ENCODE measurements at regions not wholly inside any gene's neighbourhood (a gene's known extent, or its start where the extent isn't known, plus 50 kb on each side); places are given as distances from the start of the nearest gene placed in this dataset.
"Not testable (repeated sequence)": the region's sequence is repeated elsewhere in the genome, so short reads cannot be mapped to it uniquely, and the experiment has no call there.

GRCh38 chr11:71367756-71368155, 80.4 kb downstream of the DHCR7 start:
- Histone ChIP-seq H3K4me3 (ENCODE audit: low read depth, low read length, poor library complexity, severe bottlenecking) (no peak overlapping the region), H3K27me3 (replicated peaks; ENCODE audit: insufficient read depth, low read depth, low read length, poor library complexity) (no peaks in the 10 kb centered on the region), H3K9me3 (ENCODE audit: low read depth, low read length, poor library complexity, severe bottlenecking) (no peaks in the 10 kb centered on the region), H3K36me3 (ENCODE audit: insufficient read depth, low read length, poor library complexity, severe bottlenecking) (no peaks in the 10 kb centered on the region), H3K4me1 (ENCODE audit: insufficient read depth, low read length, poor library complexity, severe bottlenecking) (no peaks in the 10 kb centered on the region), H3K27ac (ENCODE audit: low read depth, low read length, poor library complexity, severe bottlenecking) (no peak overlapping the region)
- POLR2A ChIA-PET (ENCODE audit: low non-redundant PET): no interaction called here
- intact Hi-C loops (cut with micrococcal nuclease; ENCODE audit: unreplicated experiment): no loop called here
- TF ChIP-seq EZH2 (IDR thresholded peaks at IDR 0.05; ENCODE audit: borderline replicate concordance, low read depth, low read length, poor library complexity, severe bottlenecking) (no peak), CTCF (conservative IDR thresholded peaks at IDR 0.05; ENCODE audit: low read depth, low read length) (no peak)
- DNase-seq (ENCODE audit: low spot score): no peak
- no TSS peak for BruUV-seq (replicated peaks)
- CTCF ChIA-PET: no interaction called here

- H3K4me1 ChIP-seq (ENCODE audit: insufficient read depth, low read length, poor library complexity, severe bottlenecking); H3K4me3 ChIP-seq (ENCODE audit: low read depth, low read length, poor library complexity, severe bottlenecking); H3K9me3 ChIP-seq (ENCODE audit: low read depth, low read length, poor library complexity, severe bottlenecking); BruUV-seq (replicated peaks); POLR2A ChIA-PET (ENCODE audit: low non-redundant PET); H3K27me3 ChIP-seq (replicated peaks; ENCODE audit: insufficient read depth, low read depth, low read length, poor library complexity); intact Hi-C loops (cut with micrococcal nuclease; ENCODE audit: unreplicated experiment); CTCF ChIA-PET; DNase-seq (ENCODE audit: low spot score); H3K36me3 ChIP-seq (ENCODE audit: insufficient read depth, low read length, poor library complexity, severe bottlenecking); H3K27ac ChIP-seq (ENCODE audit: low read depth, low read length, poor library complexity, severe bottlenecking): not testable (repeated sequence)
These were observed 80.9 kb downstream of the DHCR7 start for GRCh38 chr11:71367276-71367675.

- BruUV-seq (replicated peaks): no TSS peak
- intact Hi-C loops (cut with micrococcal nuclease; ENCODE audit: unreplicated experiment): no loop called here
These were observed 82.1 kb downstream of the DHCR7 start for GRCh38 chr11:71366076-71366475.

More at GRCh38 chr11:71366076-71366475, 82.1 kb downstream of the DHCR7 start:
- Histone ChIP-seq H3K4me1 (ENCODE audit: insufficient read depth, low read length, poor library complexity, severe bottlenecking) (no peaks in the 10 kb centered on the region), H3K36me3 (ENCODE audit: insufficient read depth, low read length, poor library complexity, severe bottlenecking) (no peaks in the 10 kb centered on the region), H3K4me3 (ENCODE audit: low read depth, low read length, poor library complexity, severe bottlenecking) (no peak overlapping the region), H3K27ac (ENCODE audit: low read depth, low read length, poor library complexity, severe bottlenecking) (no peak overlapping the region), H3K9me3 (ENCODE audit: low read depth, low read length, poor library complexity, severe bottlenecking) (no peaks in the 10 kb centered on the region), H3K27me3 (replicated peaks; ENCODE audit: insufficient read depth, low read depth, low read length, poor library complexity) (no peaks in the 10 kb centered on the region)
- DNase-seq (ENCODE audit: low spot score): no peak
- ChIA-PET POLR2A (ENCODE audit: low non-redundant PET) (no interaction called here), CTCF (interaction anchor here (0.7 kb wide), 1 partner anchor 57 kb away, joined by 4 read pairs; no protein-coding TSS in a partner anchor)
- no peak for TF ChIP-seq EZH2 (IDR thresholded peaks at IDR 0.05; ENCODE audit: borderline replicate concordance, low read depth, low read length, poor library complexity, severe bottlenecking)
- TF ChIP-seq CTCF (conservative IDR thresholded peaks at IDR 0.05; ENCODE audit: low read depth, low read length): no peak

All from A673 (cell line).